Mammary epithelial cell (primary cell): ENCODE measurements at regions not wholly inside any gene's neighbourhood (a gene's known extent, or its start where the extent isn't known, plus 50 kb on each side); places are given as distances from the start of the nearest gene placed in this dataset.

Experiments used
- CTCF ChIP-seq, 2 donors: IDR thresholded peaks in 1 of 2; conservative IDR thresholded peaks in 1 of 2; 2 replicates each; pipeline ENCODE4 v1.5.1; 2011 to 2012; ENCODE audit warnings: inconsistent platforms in 2 of 2, low read length in 2 of 2, mild to moderate bottlenecking in 2 of 2, control low read depth in 1 of 2, low read depth in 1 of 2; ENCODE audit not compliant: insufficient read depth in 1 of 2; ENCODE audit errors: extremely low read depth in 1 of 2
- EZH2 ChIP-seq: IDR thresholded peaks from 2 replicates; pipeline ENCODE4 v1.6.1; 2012; ENCODE audit warnings: low read length, inconsistent platforms, borderline replicate concordance

- TF ChIP-seq CTCF (conservative IDR thresholded peaks at IDR 0.05 in 1 of 2, IDR thresholded peaks at IDR 0.05 in 1 of 2; ENCODE audit: extremely low read depth in 1 of 2, insufficient read depth in 1 of 2, low read depth in 1 of 2, low read length in 2 of 2): no peak
- TF ChIP-seq EZH2: no peak
Measured at GRCh38 chr18:78352910-78353309, 626.7 kb upstream of the SALL3 start.
